Ovary (tissue), 3 donors: ENCODE measurements at regions not wholly inside any gene's neighbourhood (a gene's known extent, or its start where the extent isn't known, plus 50 kb on each side); places are given as distances from the start of the nearest gene placed in this dataset.

Experiments
- POLR2A ChIP-seq: fragments of 450-650 bp; IDR thresholded peaks from one replicate; pipeline ENCODE4 v1.6.1; 2017; ENCODE audit warnings: antibody characterized with exemption, mild to moderate bottlenecking, moderate library complexity
- TF ChIP-seq, protein P1 (sequence below), 3 donors: fragments of 450-650 bp in 2 of 3; fragments of 200-600 bp in 1 of 3; IDR thresholded peaks; one replicate each; pipeline versions ENCODE4 v1.5.1 to v1.8.0; 2016 to 2022; ENCODE audit warnings: antibody characterized with exemption in 3 of 3, mild to moderate bottlenecking in 1 of 3
- donor health status: DM: no; HTN: no; CAD: no.

DNA sequence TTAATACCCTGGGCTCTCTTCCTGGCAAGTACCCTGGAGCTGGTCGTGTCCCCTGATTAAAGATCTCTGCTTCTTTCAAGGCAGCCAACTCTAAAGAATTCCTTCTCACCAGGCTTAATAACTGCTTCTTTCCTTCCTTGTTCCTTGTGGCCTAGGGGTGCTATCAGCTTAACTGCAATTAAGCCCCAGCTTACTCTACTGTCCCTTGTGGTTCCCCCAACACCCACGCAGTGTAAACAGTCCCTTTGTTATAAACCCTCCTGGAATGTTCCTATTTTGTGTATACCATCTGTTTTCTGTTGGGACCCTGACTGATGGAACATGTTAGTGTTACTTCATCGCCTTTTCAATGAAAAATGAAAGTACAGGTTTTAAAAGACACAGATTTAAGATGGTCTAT, 126.4 kb upstream of the KIRREL3 start:
- TF ChIP-seq POLR2A, result no peak
- TF ChIP-seq, protein P1, sequence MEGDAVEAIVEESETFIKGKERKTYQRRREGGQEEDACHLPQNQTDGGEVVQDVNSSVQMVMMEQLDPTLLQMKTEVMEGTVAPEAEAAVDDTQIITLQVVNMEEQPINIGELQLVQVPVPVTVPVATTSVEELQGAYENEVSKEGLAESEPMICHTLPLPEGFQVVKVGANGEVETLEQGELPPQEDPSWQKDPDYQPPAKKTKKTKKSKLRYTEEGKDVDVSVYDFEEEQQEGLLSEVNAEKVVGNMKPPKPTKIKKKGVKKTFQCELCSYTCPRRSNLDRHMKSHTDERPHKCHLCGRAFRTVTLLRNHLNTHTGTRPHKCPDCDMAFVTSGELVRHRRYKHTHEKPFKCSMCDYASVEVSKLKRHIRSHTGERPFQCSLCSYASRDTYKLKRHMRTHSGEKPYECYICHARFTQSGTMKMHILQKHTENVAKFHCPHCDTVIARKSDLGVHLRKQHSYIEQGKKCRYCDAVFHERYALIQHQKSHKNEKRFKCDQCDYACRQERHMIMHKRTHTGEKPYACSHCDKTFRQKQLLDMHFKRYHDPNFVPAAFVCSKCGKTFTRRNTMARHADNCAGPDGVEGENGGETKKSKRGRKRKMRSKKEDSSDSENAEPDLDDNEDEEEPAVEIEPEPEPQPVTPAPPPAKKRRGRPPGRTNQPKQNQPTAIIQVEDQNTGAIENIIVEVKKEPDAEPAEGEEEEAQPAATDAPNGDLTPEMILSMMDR (IDR thresholded peaks at IDR 0.05), result no peak
